CD14-positive monocyte (primary cell): ENCODE measurements at regions not wholly inside any gene's neighbourhood (a gene's known extent, or its start where the extent isn't known, plus 50 kb on each side); places are given as distances from the start of the nearest gene placed in this dataset.
A peak's percentile ranks its signal among the peaks of the same experiment; 100 is the strongest.

Source experiments
- DNase-seq, 3 donors: peaks; one replicate each; pipeline ENCODE4 v3.0.0-alpha.2; 2011 to 2022
- H2AFZ ChIP-seq: 2 replicates; pipeline ENCODE4 v1.6.0; 2012; ENCODE audit warnings: mild to moderate bottlenecking, low read depth, low read length, inconsistent platforms; ENCODE audit not compliant: insufficient read depth, poor library complexity, severe bottlenecking
- H3K27ac ChIP-seq, 2 donors: 1 replicate in 1 of 2; 2 replicates in 1 of 2; pipeline ENCODE4 v1.5.1; 2012 to 2013; ENCODE audit warnings: low read length in 2 of 2, control low read depth in 1 of 2, inconsistent platforms in 1 of 2, low read depth in 1 of 2, mild to moderate bottlenecking in 1 of 2
- H3K27me3 ChIP-seq, 2 donors: one replicate each; pipeline versions ENCODE4 v1.6.0 to v1.6.1; 2011 to 2013; ENCODE audit warnings: low read length in 2 of 2; ENCODE audit not compliant: control insufficient read depth in 2 of 2, insufficient read depth in 2 of 2
- H3K36me3 ChIP-seq, 2 donors: replicated peaks in 1 of 2; 1 replicate in 1 of 2; 2 replicates in 1 of 2; pipeline versions ENCODE4 v1.5.1 to v1.6.1; 2012 to 2013; ENCODE audit warnings: low read length in 2 of 2, control low read depth in 1 of 2, inconsistent platforms in 1 of 2, mild to moderate bottlenecking in 1 of 2; ENCODE audit not compliant: insufficient read depth in 2 of 2, control insufficient read depth in 1 of 2
- H3K4me1 ChIP-seq, 2 donors: 1 replicate in 1 of 2; 2 replicates in 1 of 2; pipeline versions ENCODE4 v1.5.1 to v1.6.1; 2012 to 2013; ENCODE audit warnings: low read length in 2 of 2, control low read depth in 1 of 2, inconsistent platforms in 1 of 2, mild to moderate bottlenecking in 1 of 2, moderate library complexity in 1 of 2; ENCODE audit not compliant: insufficient read depth in 2 of 2, control insufficient read depth in 1 of 2
- H3K4me2 ChIP-seq: replicated peaks from 2 replicates; pipeline ENCODE3; 2012; ENCODE audit warnings: low read length, moderate library complexity, mild to moderate bottlenecking; ENCODE audit not compliant: poor library complexity, severe bottlenecking; ENCODE audit errors: extremely low read depth
- H3K4me3 ChIP-seq, 3 experiments: fragments of 200-600 bp in 1 of 3; sonication (generic) in 1 of 3; replicated peaks in 1 of 3; 1 replicate in 2 of 3; 2 replicates in 1 of 3; pipeline ENCODE4 v1.5.1; 2011 to 2013; ENCODE audit warnings: low read length in 3 of 3, mild to moderate bottlenecking in 3 of 3, control low read depth in 2 of 3, low read depth in 2 of 3, inconsistent platforms in 1 of 3, moderate library complexity in 1 of 3
- H3K79me2 ChIP-seq: 2 replicates; pipeline ENCODE4 v1.6.0; 2012; ENCODE audit warnings: mild to moderate bottlenecking, control low read depth, inconsistent platforms, low read length, moderate library complexity; ENCODE audit not compliant: insufficient read depth
- H3K9ac ChIP-seq: 2 replicates; pipeline ENCODE4 v1.6.0; 2017; ENCODE audit warnings: low read length, mild to moderate bottlenecking; ENCODE audit not compliant: insufficient read depth, poor library complexity, severe bottlenecking
- H3K9me3 ChIP-seq, 2 donors: replicated peaks in 1 of 2; 1 replicate in 1 of 2; 2 replicates in 1 of 2; pipeline versions ENCODE4 v1.5.1 to v1.6.1; 2012 to 2013; ENCODE audit warnings: low read length in 2 of 2, control low read depth in 1 of 2; ENCODE audit not compliant: control insufficient read depth in 1 of 2, insufficient read depth in 1 of 2
- H4K20me1 ChIP-seq: 2 replicates; pipeline ENCODE4 v1.6.0; 2012; ENCODE audit warnings: mild to moderate bottlenecking, low read length, control low read depth, moderate library complexity; ENCODE audit not compliant: insufficient read depth
- H3K27ac Mint-ChIP-seq, 7 donors: one replicate each; pipeline ENCODE4 v1.8.0; 2020; ENCODE audit warnings: mild to moderate bottlenecking in 7 of 7, mixed read lengths in 7 of 7, moderate library complexity in 6 of 7, inconsistent platforms in 2 of 7
- H3K27me3 Mint-ChIP-seq, 3 donors: one replicate each; pipeline ENCODE4 v1.8.0; 2021 to 2022; ENCODE audit warnings: low read depth in 3 of 3, mild to moderate bottlenecking in 3 of 3, mixed read lengths in 3 of 3, moderate library complexity in 3 of 3, inconsistent platforms in 1 of 3
- H3K36me3 Mint-ChIP-seq, 2 donors: one replicate each; pipeline ENCODE4 v1.8.0; 2020; ENCODE audit warnings: mixed read lengths in 2 of 2, inconsistent platforms in 1 of 2, mild to moderate bottlenecking in 1 of 2
- H3K4me1 Mint-ChIP-seq: one replicate; pipeline ENCODE4 v1.8.0; 2020; ENCODE audit warnings: mild to moderate bottlenecking, mixed read lengths
- H3K4me3 Mint-ChIP-seq, 2 donors: one replicate each; pipeline ENCODE4 v1.8.0; 2020; ENCODE audit warnings: mild to moderate bottlenecking in 2 of 2, mixed read lengths in 2 of 2, moderate library complexity in 1 of 2
- H3K9me3 Mint-ChIP-seq, 7 donors: one replicate each; pipeline ENCODE4 v1.8.0; 2020 to 2022; ENCODE audit warnings: mixed read lengths in 7 of 7, mild to moderate bottlenecking in 6 of 7, moderate library complexity in 6 of 7, inconsistent platforms in 2 of 7
- CTCF ChIP-seq: fragments of 200-600 bp; IDR thresholded peaks from one replicate; pipeline ENCODE4 v1.8.0; 2022; ENCODE audit warnings: antibody characterized with exemption, mild to moderate bottlenecking
- WGBS: methylation state at CpG from one replicate; pipeline ENCODE4 v1.1.5; 2013; ENCODE audit warnings: missing lambda C conversion rate; ENCODE audit not compliant: insufficient coverage; 5-methylcytosine and 5-hydroxymethylcytosine counted together
- intact Hi-C, 2 donors: fragments of 100-400 bp; cut with micrococcal nuclease; formaldehyde crosslinking; loops; one replicate each; pipeline versions ENCODE4 v1.15.0 to v1.15.1; 2023

GRCh38 chr19:28485292-28485691 is 727.7 kb downstream of the UQCRFS1 start:
- no peak overlapping the region for H2AFZ ChIP-seq
- no peak overlapping the region for H3K9ac ChIP-seq
- peak; percentile 67 to 74 (median 71) for DNase-seq
- no peaks in the 10 kb centered on the region for H3K79me2 ChIP-seq
- Mint-ChIP-seq H3K4me3 (no peak overlapping the region), H3K27me3 (peaks cover 0 to 5% (median 4%) of the 10 kb centered on the region in 3 donors), H3K4me1 (peaks cover 65% of the 10 kb centered on the region), H3K27ac (peak overlapping the region in 1 of 7 donors; percentile 52), H3K36me3 (no peaks in the 10 kb centered on the region), H3K9me3 (no peaks in the 10 kb centered on the region)
- H3K36me3 ChIP-seq: no peaks in the 10 kb centered on the region
- H3K4me3 ChIP-seq: no peak overlapping the region
- H3K27me3 ChIP-seq: no peaks in the 10 kb centered on the region
- H3K4me1 ChIP-seq: peaks cover 40 to 47% of the 10 kb centered on the region in 2 donors
- intact Hi-C loops: no loop called here
- H3K27ac ChIP-seq: no peak overlapping the region
- H3K9me3 ChIP-seq: no peaks in the 10 kb centered on the region
- H3K4me2 ChIP-seq: peak overlapping the region; percentile 1
- no peaks in the 10 kb centered on the region for H4K20me1 ChIP-seq
- no peak for TF ChIP-seq CTCF
- WGBS: 47% methylated on average over 7 of the region's 9 CpGs

- Histone ChIP-seq H3K79me2 (no peaks in the 10 kb centered on the region), H4K20me1 (no peaks in the 10 kb centered on the region), H3K36me3 (no peaks in the 10 kb centered on the region), H3K27ac (no peak overlapping the region), H3K9ac (no peak overlapping the region), H3K27me3 (no peaks in the 10 kb centered on the region), H2AFZ (no peak overlapping the region), H3K4me3 (no peak overlapping the region), H3K4me2 (no peak overlapping the region), H3K4me1 (peaks cover 24 to 30% of the 10 kb centered on the region in 2 donors), H3K9me3 (peaks cover 0 to 2% of the 10 kb centered on the region in 2 donors)
- 75% methylated on average over 3 of the region's 3 CpGs for WGBS
- Mint-ChIP-seq H3K36me3 (no peaks in the 10 kb centered on the region), H3K27me3 (peaks cover 0 to 6% (median 2%) of the 10 kb centered on the region in 3 donors), H3K4me1 (peaks cover 46% of the 10 kb centered on the region), H3K9me3 (peaks cover 0 to 2% (median 0%) of the 10 kb centered on the region in 7 donors), H3K4me3 (no peak overlapping the region), H3K27ac (no peak overlapping the region)
- no peak for DNase-seq
- TF ChIP-seq CTCF: no peak
- intact Hi-C loops: no loop called here
These were observed 729.8 kb downstream of the UQCRFS1 start for GRCh38 chr19:28483197-28483596.
